ENCODE measurements at regions not wholly inside any gene's neighbourhood (a gene's known extent, or its start where the extent isn't known, plus 50 kb on each side); places are given as distances from the start of the nearest gene placed in this dataset.

- TF ChIP-seq CTCF (IDR thresholded peaks at IDR 0.05; ENCODE audit: low read depth, low read length, missing input control) (no peak), HNF4A (conservative IDR thresholded peaks at IDR 0.05) (no peak), RAD21 (IDR thresholded peaks at IDR 0.05) (no peak), TAF1 (conservative IDR thresholded peaks at IDR 0.05) (no peak)
Measured at GRCh38 chr1:30241681-30242080, 481.7 kb downstream of the MATN1 start.
